Lower lobe of right lung (tissue), 2 donors: ENCODE measurements at regions not wholly inside any gene's neighbourhood (a gene's known extent, or its start where the extent isn't known, plus 50 kb on each side); places are given as distances from the start of the nearest gene placed in this dataset.

ENCODE experiments used
- ATAC-seq, 2 donors: fragments of 200-7000 bp; cut with Tn5 transposase; one replicate each; pipeline ENCODE4 v1.9.1; 2020 to 2022; ENCODE audit warnings: mild to moderate bottlenecking in 2 of 2, moderate library complexity in 2 of 2
- DNase-seq: peaks from one replicate; pipeline ENCODE4 v3.0.0-alpha.2; 2020
- H3K27ac ChIP-seq: fragments of 200-600 bp; one replicate; pipeline ENCODE4 v1.8.0; 2022
- H3K27me3 ChIP-seq: fragments of 200-600 bp; one replicate; pipeline ENCODE4 v1.8.0; 2022; ENCODE audit warnings: low read depth
- H3K36me3 ChIP-seq: fragments of 200-600 bp; one replicate; pipeline ENCODE4 v1.8.0; 2022; ENCODE audit warnings: mild to moderate bottlenecking
- H3K4me1 ChIP-seq: fragments of 200-600 bp; one replicate; pipeline ENCODE4 v1.8.0; 2022
- H3K4me3 ChIP-seq: fragments of 200-600 bp; one replicate; pipeline ENCODE4 v1.8.0; 2022; ENCODE audit warnings: mild to moderate bottlenecking
- H3K9me3 ChIP-seq: fragments of 200-600 bp; one replicate; pipeline ENCODE4 v1.8.0; 2022
- intact Hi-C: fragments of 100-400 bp; cut with DNase I; formaldehyde crosslinking; loops from one replicate; pipeline ENCODE4 v1.11.0; 2022
- TF ChIP-seq, protein P1 (sequence below): fragments of 200-600 bp; IDR thresholded peaks from one replicate; pipeline ENCODE4 v1.8.0; 2022; ENCODE audit warnings: antibody characterized with exemption, mild to moderate bottlenecking
- donor health status: DM: no; HTN: yes; CAD: no; lungs with severe emphysema.

DNA sequence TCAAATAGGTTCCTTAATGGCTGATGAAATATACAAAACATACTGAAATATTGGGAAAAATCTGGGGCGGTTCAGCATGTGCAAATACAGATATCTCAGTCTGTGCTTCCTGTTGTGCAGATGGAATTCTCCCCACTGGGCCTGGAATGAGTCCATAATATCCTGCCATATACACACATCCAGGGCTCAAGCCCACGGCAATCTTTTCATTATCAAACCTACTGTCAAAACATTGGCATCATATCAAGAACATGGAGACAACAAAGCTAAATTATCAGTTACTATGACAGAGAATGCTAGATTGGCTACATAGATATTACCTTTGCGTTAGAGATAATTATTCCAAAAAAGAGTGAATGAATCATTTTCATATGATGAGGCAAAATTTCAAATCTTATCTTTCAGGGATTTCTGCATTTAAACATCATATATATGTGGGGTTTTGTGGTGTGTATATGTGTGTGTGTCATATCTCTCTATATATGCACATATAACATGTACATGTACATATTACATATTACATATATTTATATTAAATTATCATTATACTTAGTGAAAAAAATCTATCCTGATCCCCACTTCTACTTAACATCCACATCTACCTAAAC, 713.3 kb downstream of the GBE1 start:
- Histone ChIP-seq H3K36me3 (no peaks in the 10 kb centered on the region), H3K27ac (no peak overlapping the region), H3K4me3 (no peak overlapping the region), H3K27me3 (no peaks in the 10 kb centered on the region), H3K4me1 (no peaks in the 10 kb centered on the region), H3K9me3 (no peaks in the 10 kb centered on the region)
- intact Hi-C loops, result no loop called here
- DNase-seq (no peak), ATAC-seq (no peak)
- TF ChIP-seq, protein P1, sequence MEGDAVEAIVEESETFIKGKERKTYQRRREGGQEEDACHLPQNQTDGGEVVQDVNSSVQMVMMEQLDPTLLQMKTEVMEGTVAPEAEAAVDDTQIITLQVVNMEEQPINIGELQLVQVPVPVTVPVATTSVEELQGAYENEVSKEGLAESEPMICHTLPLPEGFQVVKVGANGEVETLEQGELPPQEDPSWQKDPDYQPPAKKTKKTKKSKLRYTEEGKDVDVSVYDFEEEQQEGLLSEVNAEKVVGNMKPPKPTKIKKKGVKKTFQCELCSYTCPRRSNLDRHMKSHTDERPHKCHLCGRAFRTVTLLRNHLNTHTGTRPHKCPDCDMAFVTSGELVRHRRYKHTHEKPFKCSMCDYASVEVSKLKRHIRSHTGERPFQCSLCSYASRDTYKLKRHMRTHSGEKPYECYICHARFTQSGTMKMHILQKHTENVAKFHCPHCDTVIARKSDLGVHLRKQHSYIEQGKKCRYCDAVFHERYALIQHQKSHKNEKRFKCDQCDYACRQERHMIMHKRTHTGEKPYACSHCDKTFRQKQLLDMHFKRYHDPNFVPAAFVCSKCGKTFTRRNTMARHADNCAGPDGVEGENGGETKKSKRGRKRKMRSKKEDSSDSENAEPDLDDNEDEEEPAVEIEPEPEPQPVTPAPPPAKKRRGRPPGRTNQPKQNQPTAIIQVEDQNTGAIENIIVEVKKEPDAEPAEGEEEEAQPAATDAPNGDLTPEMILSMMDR, result no peak

DNA sequence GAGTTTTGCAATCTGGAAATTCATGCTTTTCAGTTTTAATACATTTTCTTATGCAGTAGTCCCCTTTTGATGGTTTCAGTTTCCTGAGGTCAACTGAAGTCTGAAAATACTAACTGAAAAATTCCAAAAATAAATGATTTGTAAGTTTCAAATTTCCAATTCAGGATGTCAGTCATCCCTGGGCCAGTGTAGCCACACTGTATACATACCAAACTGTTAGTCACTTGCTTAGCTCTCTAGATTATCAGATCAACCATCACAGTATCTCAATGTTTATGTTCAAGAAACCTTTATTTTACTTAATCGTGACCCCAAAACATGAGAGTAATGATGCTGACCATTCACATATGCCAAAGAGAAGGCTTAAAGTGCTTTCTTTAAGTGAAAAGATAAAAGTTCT, 715.5 kb downstream of the GBE1 start:
- Histone ChIP-seq H3K4me1 (no peaks in the 10 kb centered on the region), H3K27ac (no peak overlapping the region), H3K9me3 (no peaks in the 10 kb centered on the region), H3K27me3 (no peaks in the 10 kb centered on the region), H3K36me3 (no peaks in the 10 kb centered on the region), H3K4me3 (no peak overlapping the region)
- ATAC-seq, result no peak
- no peak for DNase-seq
- TF ChIP-seq, protein P1, result no peak
- intact Hi-C loops, result no loop called here

DNA sequence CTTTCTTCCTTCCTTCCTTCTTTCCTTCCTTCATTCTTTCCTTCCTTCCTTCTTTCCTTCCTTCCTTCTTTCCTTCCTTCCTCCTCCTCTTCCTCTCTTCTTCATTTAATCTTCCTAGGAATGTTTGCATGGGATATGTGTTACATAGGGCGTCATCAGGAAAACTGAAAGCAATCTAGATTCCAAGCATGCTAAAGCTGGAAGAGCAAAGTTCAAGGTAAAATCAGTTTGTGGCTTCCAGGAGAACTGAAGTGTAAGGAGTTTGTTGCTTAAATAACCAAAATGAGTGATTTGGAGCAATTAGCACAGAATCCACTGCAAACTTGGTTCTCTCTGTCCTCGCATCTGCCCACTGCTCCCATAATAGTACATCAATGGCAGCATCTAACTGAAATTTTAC, 716.2 kb downstream of the GBE1 start:
- Histone ChIP-seq H3K36me3 (no peaks in the 10 kb centered on the region), H3K4me3 (no peak overlapping the region), H3K27me3 (no peaks in the 10 kb centered on the region), H3K9me3 (no peaks in the 10 kb centered on the region), H3K4me1 (no peaks in the 10 kb centered on the region), H3K27ac (no peak overlapping the region)
- DNase-seq, result no peak
- TF ChIP-seq, protein P1, result no peak
- ATAC-seq, result no peak
- intact Hi-C loops, result no loop called here

DNA sequence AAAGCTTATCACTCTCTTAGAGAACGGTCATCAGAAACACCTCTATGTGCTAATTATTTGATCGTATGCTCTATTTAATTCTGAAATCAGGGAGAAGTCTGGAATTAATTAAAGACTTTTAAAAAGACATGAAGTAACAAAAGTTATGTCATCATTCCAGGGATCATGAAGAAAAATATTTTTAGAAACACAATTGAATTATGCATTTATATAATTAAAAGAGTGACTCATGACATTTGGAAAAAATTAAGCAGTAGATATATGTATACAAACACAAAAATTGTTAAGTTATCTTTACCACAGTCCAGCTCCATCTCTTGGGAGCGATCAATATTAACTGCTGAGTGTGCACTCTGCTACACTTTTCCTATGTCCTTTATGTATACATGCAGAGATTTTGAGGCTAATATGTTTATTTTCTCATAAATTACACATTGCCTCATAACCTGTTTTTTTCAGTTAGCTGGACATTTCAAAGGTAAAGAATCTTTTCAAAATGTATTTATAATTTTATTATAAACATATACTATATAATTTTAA, 717.7 kb downstream of the GBE1 start:
- Histone ChIP-seq H3K4me1 (no peaks in the 10 kb centered on the region), H3K4me3 (no peak overlapping the region), H3K9me3 (no peaks in the 10 kb centered on the region), H3K27ac (no peak overlapping the region), H3K27me3 (no peaks in the 10 kb centered on the region), H3K36me3 (no peaks in the 10 kb centered on the region)
- no peak for ATAC-seq
- DNase-seq, result no peak
- intact Hi-C loops, result no loop called here
- TF ChIP-seq, protein P1, result no peak

DNA sequence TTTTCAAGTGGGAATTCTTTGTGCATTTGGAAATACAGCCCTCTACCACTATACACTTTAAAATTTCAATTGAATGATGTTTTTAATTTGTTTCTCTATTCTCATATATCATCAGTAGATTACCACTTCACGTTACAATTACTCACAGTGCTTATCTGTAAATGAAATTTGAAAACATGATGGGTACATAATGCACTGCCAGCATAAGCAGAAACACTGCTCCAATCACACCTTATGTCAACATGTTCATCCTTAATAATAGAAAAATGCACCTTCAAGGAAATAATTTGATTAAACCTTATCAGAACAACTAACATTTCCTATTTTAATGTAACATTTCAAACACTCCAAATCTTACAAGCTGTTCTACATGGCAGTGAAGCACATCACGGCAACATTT, 718.4 kb downstream of the GBE1 start:
- no peaks in the 10 kb centered on the region for H3K27me3 ChIP-seq
- H3K27ac ChIP-seq, result no peak overlapping the region
- no peaks in the 10 kb centered on the region for H3K9me3 ChIP-seq
- intact Hi-C loops, result no loop called here
- TF ChIP-seq, protein P1, result no peak
- no peaks in the 10 kb centered on the region for H3K4me1 ChIP-seq
- ATAC-seq (no peak), DNase-seq (no peak)
- no peaks in the 10 kb centered on the region for H3K36me3 ChIP-seq
- no peak overlapping the region for H3K4me3 ChIP-seq
